HUDEP-2 (cell line): ENCODE measurements at regions not wholly inside any gene's neighbourhood (a gene's known extent, or its start where the extent isn't known, plus 50 kb on each side); places are given as distances from the start of the nearest gene placed in this dataset.
A peak's percentile ranks its signal among the peaks of the same experiment; 100 is the strongest.

ENCODE experiments used
- DNase-seq, 76 experiments: peaks; one replicate each; lab custom pipeline; 2025; ENCODE audit not compliant: unreplicated experiment in 76 of 76; lab: John Stamatoyannopoulos, UW

DNA sequence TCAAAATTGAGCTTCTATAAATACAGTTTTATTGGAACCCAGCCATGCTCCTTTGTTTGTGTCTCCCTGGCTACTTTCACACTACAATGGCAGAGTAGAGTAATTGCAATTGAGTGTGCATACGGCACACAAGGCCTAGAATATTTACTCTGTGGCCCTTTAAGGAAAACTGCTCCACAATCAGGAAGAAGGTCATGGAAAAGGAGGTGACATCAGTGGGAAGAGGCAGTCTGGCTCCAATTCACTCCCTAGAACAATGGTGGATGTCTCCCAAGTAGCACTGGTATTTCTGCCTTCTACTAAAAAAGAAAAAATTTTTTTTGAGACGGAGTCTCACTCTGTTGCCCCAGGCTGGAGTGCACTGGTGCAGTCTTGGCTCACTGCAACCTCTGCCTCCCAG is 51.3 kb downstream of the KRTAP19-8 start:
- no peak for DNase-seq

DNA sequence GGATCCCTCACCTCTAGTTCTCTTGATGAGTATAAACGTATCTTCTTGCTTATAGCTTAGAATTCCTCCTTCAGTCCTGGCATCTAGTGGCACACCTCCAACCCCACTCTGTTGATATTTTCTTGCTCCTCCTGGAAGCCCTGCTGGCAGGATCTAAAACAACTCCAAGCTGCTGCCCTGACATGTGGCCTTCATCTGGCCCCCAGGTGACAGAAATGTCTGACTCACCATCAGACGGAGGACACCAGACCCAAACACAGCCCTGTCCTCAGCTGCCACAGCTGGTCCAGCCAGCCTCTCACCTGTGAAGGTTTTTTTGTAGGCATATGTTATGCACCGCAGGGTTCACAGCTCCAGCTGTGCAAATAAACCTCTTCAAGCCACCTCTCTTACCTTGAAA is 53.4 kb downstream of the KRTAP19-8 start:
- no peak for DNase-seq

DNA sequence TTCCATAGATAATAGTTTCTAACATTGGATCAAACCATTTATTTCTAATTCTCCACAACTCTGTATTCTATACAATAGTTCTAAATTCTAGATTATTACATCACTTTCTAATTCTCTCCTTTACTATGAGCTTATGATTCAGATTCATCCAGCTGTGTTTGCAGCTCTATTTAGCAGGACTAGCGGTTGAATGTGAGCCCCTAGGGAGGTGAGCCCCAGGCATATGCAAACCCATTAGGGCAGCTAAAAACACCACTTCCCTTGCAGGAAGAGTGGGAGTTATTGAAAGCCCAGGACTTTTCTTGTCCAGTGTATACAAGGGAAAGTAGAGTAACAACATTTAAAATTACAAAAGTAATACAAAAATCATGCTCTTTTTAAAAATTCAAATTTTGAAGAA is 56.9 kb downstream of the KRTAP19-8 start:
- DNase-seq, result no peak

DNA sequence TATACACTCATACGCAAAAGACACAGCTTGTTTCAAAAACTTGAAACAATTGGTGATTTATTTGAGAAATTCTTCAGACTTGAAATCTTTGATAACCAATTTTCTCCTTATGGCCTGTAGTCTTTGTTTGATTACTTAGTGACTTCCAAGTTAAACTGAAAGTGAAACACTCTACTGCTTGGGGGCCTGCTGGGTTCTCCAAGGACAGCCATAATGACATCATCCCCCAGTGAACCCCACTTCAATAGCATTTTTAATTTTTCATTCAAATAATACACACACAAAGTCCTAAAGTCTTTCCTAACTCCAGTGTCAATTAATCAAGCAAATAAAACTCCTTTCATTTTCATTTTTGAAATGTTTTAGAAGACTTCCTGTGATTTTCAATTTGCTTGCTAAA is 59.2 kb downstream of the KRTAP19-8 start:
- DNase-seq, result no peak

DNA sequence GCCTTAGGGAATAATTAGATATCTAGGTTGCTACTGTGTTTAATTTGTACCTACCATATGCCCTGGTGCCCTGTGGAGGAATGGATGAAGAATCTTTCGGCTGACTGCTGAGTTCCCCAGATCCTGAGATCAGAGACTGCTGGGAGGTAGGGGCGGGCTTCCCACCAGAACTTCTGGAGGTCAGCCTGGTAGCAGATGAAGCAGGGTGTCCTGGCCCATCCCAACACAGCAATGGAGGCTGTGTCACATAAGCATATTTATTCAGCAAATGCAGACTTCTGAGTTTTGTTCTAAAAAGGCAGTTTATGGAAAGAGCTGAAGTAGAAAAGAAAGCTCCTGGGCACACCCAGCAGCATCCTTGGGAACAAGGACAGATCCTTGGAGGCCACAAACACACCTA is 74.0 kb downstream of the KRTAP19-8 start:
- no peak for DNase-seq

DNA sequence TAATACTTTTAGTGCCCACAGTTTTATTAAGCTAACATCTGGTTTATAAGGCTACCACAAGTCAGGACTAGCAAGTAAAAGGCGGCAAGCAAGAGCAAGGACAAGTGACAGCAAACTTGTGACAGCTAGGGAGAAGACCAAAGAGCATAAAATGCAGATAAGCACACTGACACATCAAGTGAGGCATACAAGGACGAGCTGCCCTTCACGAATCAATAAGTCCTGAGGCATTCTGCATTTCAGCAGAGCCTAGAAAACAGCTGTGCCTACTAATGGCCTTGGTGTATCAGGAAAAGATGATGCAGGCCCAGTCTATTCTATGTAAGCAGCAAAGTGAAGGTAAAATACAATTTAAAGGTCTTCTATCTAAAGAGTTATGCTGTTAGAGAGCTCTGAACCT is 74.8 kb downstream of the KRTAP19-8 start:
- no peak for DNase-seq

DNA sequence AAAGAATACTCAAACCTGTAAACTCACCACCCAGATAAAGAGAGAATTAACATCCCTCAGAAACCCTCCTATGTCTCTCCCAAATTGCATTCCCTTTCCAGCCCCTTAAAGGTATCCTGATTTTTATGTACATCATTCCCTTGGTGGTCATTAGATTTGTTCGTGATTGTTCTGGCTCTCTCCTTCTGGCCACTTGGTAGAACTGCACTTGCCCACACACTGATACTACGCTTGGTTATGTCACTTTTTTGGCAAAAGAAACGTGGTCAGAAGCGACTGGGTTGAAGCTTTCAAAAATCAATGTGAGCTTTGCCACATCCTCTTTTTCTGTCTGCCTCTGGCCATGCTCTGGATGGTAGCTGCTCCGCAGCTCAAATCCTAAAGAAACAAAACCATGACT is 76.3 kb downstream of the KRTAP19-8 start:
- no peak for DNase-seq

DNA sequence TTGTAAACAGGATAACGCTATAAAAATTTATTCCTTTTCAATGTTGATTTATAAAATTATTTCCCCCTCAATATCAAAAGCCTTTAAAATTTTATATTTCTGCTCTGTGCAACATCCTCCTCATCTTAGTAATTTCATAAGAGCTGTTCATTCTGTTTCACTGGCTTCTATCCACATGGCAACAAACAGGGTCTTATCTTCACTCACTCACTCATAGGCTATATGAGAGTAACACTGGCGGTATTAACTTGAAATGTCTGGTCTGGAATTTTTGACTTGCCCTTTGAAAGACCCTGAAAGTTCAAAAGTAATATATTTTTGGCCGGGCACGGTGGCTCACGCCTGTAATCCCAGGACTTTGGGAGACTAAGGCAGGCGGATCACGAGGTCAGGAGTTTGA is 77.4 kb upstream of the KRTAP11-1 start:
- DNase-seq, result no peak

DNA sequence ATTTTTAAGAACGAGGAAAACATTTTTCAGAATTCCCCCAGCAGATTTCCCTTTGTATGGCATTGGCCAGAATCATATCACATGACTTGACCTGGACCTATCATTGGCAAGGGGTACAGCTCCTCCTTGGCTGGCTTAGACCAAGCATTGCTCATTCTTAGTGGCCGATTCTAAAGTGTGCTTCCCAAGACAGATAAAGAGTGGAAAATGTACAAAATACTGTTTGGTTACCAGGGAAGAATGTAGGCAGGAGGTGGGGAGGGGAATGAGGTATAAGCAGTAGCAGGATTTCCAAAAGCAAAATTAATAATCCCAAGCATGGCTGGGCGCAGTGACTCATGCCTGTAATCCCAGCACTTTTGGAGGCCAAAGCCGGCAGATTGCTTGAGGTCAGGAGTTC is 75.6 kb upstream of the KRTAP11-1 start:
- no peak for DNase-seq

DNA sequence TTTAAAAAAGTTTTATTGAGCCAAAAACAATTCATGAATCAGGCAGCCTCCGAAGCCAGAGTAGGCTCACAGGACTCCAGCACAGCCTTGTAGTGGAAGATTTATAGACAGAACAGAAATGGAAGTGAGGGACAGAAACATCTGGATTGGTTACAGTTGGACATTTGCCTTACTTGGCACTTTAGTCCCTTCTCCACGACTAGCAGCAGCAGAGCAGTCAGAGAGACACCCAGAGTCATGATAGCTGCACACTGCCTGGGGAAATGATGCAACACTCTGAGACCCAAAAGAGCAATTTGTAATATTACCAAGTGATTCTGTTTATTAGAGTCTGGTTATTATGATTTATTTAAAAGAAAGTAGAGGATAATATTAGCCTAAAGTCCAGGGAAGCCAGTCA is 72.2 kb upstream of the KRTAP11-1 start:
- no peak for DNase-seq

DNA sequence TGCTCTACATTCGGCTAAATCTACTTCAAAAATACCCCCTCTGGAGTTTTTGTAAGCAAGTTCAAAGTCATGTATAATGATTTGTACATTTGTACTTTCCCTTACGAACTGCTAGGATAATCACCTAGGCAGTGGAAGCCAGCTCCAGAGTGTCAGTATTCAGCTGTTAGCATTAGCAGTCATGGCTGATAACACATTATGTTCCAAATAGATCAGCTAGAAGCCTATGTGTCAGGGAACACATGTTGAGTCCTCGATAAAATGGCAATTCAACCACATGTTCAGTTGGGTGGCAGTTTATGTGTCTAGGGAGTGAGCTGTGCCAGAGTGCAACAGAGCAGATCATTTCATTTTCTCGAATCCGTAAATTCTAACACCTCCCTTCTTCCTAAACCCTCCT is 65.8 kb upstream of the KRTAP11-1 start:
- peak in 1 of 76 experiments; percentile 0 for DNase-seq

DNA sequence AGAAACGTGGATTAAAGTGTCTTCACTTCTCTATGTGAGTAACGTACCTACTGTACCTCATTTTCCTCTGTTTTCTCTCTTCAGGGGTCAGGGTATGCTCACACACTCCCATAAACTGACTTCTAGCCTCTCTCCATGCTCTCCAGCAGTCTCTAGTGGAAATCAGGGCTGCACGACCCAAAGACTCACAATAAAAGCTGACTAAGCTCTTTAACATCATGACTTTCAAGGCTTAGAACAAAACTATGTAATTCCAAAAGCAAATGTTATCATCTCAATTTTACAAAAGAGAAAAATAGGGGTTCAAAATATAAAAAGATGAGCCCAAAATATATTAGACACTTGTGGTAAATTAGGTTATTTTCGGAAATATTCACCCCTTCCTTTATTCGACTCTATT is 62.5 kb upstream of the KRTAP11-1 start:
- DNase-seq, result no peak

DNA sequence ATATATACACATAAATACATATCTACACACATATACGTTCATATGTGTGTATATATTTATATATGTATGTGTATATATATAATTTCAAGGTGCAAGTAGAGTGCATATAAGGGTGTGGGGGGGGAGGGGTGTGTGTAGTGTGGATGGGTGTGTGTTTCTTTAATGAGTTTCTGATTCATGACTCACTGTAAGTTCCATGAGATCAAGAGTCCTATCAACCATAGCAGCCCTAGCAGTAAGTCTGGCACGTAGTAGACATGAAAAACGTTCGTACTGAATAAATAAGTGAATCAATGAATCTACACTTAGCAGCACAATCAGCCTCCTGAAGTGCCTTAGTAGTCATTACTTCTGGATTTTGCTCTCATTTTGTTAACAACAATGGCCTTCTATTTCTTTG is 61.9 kb upstream of the KRTAP11-1 start:
- no peak for DNase-seq

DNA sequence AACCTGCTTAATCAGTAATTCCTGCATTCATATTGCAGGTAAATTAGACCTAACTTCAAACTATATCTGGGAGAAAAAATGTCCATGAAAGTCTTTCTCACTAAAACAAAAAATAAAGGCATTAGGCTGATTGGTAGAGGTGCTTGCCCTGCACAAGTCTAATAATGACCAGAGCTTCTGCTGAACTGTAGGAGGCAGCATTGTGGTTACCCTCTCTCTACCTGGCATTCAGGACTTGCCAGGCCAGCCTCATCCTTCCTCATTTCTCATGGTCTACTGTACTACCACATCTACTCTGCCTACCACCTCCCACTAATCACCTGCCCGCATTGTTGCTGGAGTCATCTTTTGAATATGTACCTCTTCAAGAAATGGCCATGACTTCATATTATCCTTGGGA is 60.8 kb upstream of the KRTAP11-1 start:
- DNase-seq, result no peak

DNA sequence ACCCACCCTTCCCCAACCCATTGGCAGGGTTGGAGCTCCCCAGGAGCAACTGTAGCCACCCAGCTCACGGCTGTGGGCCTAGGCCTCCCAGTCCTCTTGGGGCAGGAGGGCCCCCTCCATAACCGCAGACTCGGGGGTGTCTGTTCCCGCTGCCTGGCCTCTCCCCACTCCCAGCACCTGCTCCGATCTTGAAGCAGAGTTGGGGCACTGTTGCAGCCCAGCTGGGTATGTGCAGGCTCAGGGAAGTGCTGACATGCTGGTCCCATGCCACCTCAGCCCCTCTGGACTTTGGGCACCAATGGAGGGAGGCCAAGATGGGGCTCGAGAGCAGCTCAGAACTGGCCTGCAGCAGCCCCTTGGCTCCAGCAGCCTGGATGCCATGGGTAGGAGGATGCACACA is 54.8 kb upstream of the KRTAP11-1 start:
- no peak for DNase-seq

DNA sequence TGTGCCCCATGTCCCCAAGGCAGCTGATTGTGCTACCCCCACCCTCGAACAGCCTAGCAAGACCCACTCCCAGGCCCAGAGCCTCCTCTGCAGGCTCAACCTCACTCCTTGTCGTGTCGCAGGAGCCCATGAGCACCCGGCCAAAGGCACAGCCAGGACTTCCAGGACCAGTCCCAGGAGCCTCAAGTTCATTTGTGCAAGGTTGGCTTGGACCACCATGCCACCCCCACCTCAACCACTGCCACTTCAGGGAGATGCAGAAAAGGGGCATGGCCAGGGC is 54.4 kb upstream of the KRTAP11-1 start:
- no peak for DNase-seq

DNA sequence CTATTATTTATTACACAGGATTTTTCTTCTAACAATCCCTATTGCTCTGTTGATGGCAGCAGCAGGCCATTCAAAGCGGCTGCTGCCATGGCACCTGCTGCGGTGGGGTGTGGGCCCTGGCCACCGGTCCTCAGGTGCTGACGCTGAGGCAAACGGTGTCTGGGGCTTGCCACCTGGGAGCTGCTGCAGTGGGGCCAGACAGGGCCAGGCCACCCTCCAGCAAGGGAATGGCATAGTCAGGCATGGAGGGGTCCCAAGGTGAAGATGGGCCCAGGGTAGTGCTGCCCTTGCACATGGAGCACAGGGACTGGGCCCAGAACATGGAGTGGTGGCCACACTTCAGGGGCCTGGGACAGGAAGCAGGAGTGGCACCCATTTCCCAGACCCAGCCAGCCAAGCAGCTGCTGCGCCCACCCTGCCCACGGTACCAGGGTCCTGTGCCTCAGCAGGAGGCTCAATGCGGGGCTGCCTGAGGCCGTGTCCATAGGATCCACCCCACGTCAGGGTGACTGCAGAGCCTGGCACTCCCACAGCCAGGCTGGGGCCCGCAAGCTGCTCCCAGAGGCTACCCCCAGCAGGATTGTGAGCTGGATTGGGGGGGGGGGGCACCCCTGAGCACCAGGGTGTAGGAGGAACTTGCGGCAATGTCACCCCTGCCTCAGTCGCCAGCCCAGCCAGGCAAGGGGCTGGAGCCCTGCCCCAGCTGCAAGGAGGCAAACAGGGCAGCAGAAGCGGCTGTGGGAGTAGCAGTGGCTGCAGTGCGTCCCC is 53.9 kb upstream of the KRTAP11-1 start:
- DNase-seq, result no peak

DNA sequence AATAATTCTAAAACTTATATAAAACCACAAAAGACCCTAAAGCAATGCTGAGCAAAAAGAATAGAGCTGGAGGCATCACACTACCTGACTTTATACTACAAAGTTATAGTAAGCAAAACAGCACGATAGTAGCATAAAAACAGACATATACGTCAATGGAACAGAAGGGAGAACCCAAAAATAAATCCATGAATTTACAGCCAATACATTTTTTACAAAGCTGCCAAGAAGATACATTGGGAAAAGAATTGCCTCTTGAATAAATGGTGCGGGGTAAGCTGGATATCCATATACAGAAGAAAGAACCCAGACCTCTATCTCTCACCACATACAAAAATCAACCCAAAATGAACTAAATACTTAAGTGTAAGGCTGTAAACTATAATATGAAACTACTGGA is 51.3 kb upstream of the KRTAP11-1 start:
- DNase-seq, result no peak
